HEK293 (cell line): ENCODE measurements at regions not wholly inside any gene's neighbourhood (a gene's known extent, or its start where the extent isn't known, plus 50 kb on each side); places are given as distances from the start of the nearest gene placed in this dataset.
"Not testable (repeated sequence)": the region's sequence is repeated elsewhere in the genome, so short reads cannot be mapped to it uniquely, and the experiment has no call there.

Experiments
- CTCF ChIA-PET: fragments of 350-600 bp; formaldehyde crosslinking; extraction: SDS; loops from one replicate; lab custom pipeline; 2021; ENCODE audit warnings: antibody characterized with exemption; lab: Yijun Ruan, JAX
- POLR2A ChIA-PET: fragments of 300-600 bp; formaldehyde crosslinking; extraction: SDS; loops from one replicate; lab custom pipeline; 2020; ENCODE audit warnings: antibody characterized with exemption, inconsistent platforms; lab: Yijun Ruan, JAX
- H3K27ac ChIP-seq: fragments of 200-500 bp; sonication (Bioruptor generic); 2 replicates; pipeline ENCODE4 v1.5.1; 2014; ENCODE audit warnings: low read depth, low read length, control low read depth, inconsistent platforms; ENCODE audit errors: extremely low read depth
- H3K36me3 ChIP-seq, 2 experiments: fragments of 200-500 bp in 1 of 2; sonication (Bioruptor generic) in 1 of 2; 1 replicate in 1 of 2; 2 replicates in 1 of 2; pipeline ENCODE4 v1.5.1; 2014 to 2017; ENCODE audit warnings: inconsistent platforms in 2 of 2, low read length in 2 of 2; ENCODE audit not compliant: control insufficient read depth in 2 of 2, insufficient read depth in 1 of 2
- H3K4me1 ChIP-seq: fragments of 200-500 bp; sonication (Bioruptor generic); 2 replicates; pipeline ENCODE4 v1.5.1; 2014; ENCODE audit warnings: mild to moderate bottlenecking, low read length, inconsistent platforms; ENCODE audit not compliant: control insufficient read depth, insufficient read depth
- H3K4me3 ChIP-seq: 2 replicates; pipeline ENCODE4 v1.5.1; 2011; ENCODE audit warnings: low read depth, mild to moderate bottlenecking, control low read depth, low read length, moderate library complexity
- H3K9me3 ChIP-seq: fragments of 200-500 bp; sonication (Bioruptor generic); 2 replicates; pipeline ENCODE4 v1.5.1; 2014; ENCODE audit warnings: low read depth, low read length, inconsistent platforms; ENCODE audit not compliant: control insufficient read depth, insufficient read depth
- BCL11A ChIP-seq: fragments of 450-650 bp; formaldehyde crosslinking; IDR thresholded peaks from 2 replicates; pipeline ENCODE4 v1.5.1; 2016; ENCODE audit warnings: low read depth, missing biosample characterization, missing genetic modification characterization
- IKZF3 ChIP-seq: fragments of 450-650 bp; IDR thresholded peaks from 2 replicates; pipeline ENCODE4 v1.5.0; 2018; ENCODE audit warnings: missing biosample characterization, mild to moderate bottlenecking, missing genetic modification characterization, moderate library complexity
- MYNN ChIP-seq: fragments of 450-650 bp; formaldehyde crosslinking; IDR thresholded peaks from 2 replicates; pipeline ENCODE4 v1.5.1; 2016; ENCODE audit warnings: missing biosample characterization, missing genetic modification characterization, borderline replicate concordance
- SETDB1 ChIP-seq: IDR thresholded peaks from one replicate; pipeline ENCODE4 v1.6.1; 2017; ENCODE audit warnings: mild to moderate bottlenecking, low read length, moderate library complexity, mixed read lengths; ENCODE audit not compliant: insufficient read length
- ZBTB8A ChIP-seq: fragments of 450-650 bp; formaldehyde crosslinking; IDR thresholded peaks from 2 replicates; pipeline ENCODE4 v1.5.1; 2016; ENCODE audit warnings: missing biosample characterization, missing genetic modification characterization
- ZNF211 ChIP-seq: fragments of 450-650 bp; formaldehyde crosslinking; IDR thresholded peaks from 2 replicates; pipeline ENCODE4 v1.5.1; 2016; ENCODE audit warnings: low read depth, missing biosample characterization, missing genetic modification characterization
- ZNF280D ChIP-seq: fragments of 450-650 bp; formaldehyde crosslinking; IDR thresholded peaks from 2 replicates; pipeline ENCODE4 v1.5.1; 2016; ENCODE audit warnings: missing biosample characterization, missing genetic modification characterization
- ZNF426 ChIP-seq: fragments of 450-650 bp; formaldehyde crosslinking; IDR thresholded peaks from 2 replicates; pipeline ENCODE4 v1.5.1; 2017; ENCODE audit warnings: missing biosample characterization, missing genetic modification characterization, mild to moderate bottlenecking, inconsistent platforms, moderate library complexity
- ZNF513 ChIP-seq: fragments of 450-650 bp; IDR thresholded peaks from 2 replicates; pipeline ENCODE4 v1.5.1; 2018; ENCODE audit warnings: missing biosample characterization, missing genetic modification characterization
- ZNF521 ChIP-seq: fragments of 450-650 bp; formaldehyde crosslinking; IDR thresholded peaks from 2 replicates; pipeline ENCODE4 v1.5.1; 2017; ENCODE audit warnings: missing biosample characterization, mild to moderate bottlenecking, missing genetic modification characterization
- ZNF558 ChIP-seq: fragments of 450-650 bp; formaldehyde crosslinking; IDR thresholded peaks from 2 replicates; pipeline ENCODE4 v1.5.1; 2016; ENCODE audit warnings: missing biosample characterization, missing genetic modification characterization
- ZNF571 ChIP-seq: fragments of 450-650 bp; formaldehyde crosslinking; IDR thresholded peaks from 2 replicates; pipeline ENCODE4 v1.5.0; 2017; ENCODE audit warnings: missing biosample characterization, missing genetic modification characterization
- ZNF785 ChIP-seq: fragments of 450-650 bp; formaldehyde crosslinking; IDR thresholded peaks from 2 replicates; pipeline ENCODE4 v1.5.1; 2016; ENCODE audit warnings: missing biosample characterization, missing genetic modification characterization
- ZSCAN16 ChIP-seq: fragments of 450-650 bp; formaldehyde crosslinking; IDR thresholded peaks from 2 replicates; pipeline ENCODE4 v1.5.1; 2016; ENCODE audit warnings: missing biosample characterization, missing genetic modification characterization
- ZSCAN23 ChIP-seq: fragments of 450-650 bp; formaldehyde crosslinking; IDR thresholded peaks from 2 replicates; pipeline ENCODE4 v1.5.1; 2016; ENCODE audit warnings: missing biosample characterization, missing genetic modification characterization
- TF ChIP-seq, protein P1 (sequence below): fragments of 450-650 bp; formaldehyde crosslinking; IDR thresholded peaks from 2 replicates; pipeline ENCODE4 v1.5.1; 2016; ENCODE audit warnings: missing biosample characterization, missing genetic modification characterization
- TF ChIP-seq, protein P2 (sequence below): fragments of 450-650 bp; IDR thresholded peaks from 2 replicates; pipeline ENCODE4 v1.5.1; 2018; ENCODE audit warnings: missing biosample characterization, mild to moderate bottlenecking, missing genetic modification characterization
- TF ChIP-seq, protein P3 (sequence below): fragments of 450-650 bp; formaldehyde crosslinking; IDR thresholded peaks from 2 replicates; pipeline ENCODE4 v1.5.1; 2017; ENCODE audit warnings: missing biosample characterization, missing genetic modification characterization

GRCh38 chr16:60788631-60789030, 1247.6 kb downstream of the CDH8 start:
- Histone ChIP-seq H3K4me3 (no peak overlapping the region), H3K27ac (no peak overlapping the region), H3K9me3 (no peaks in the 10 kb centered on the region), H3K36me3 (no peaks in the 10 kb centered on the region), H3K4me1 (no peaks in the 10 kb centered on the region)
- TF ChIP-seq ZNF426 (tag by site-specific recombination): no peak
- ChIA-PET CTCF (no interaction called here), POLR2A (no interaction called here)

- H3K9me3 ChIP-seq: no peaks in the 10 kb centered on the region
- no peaks in the 10 kb centered on the region for H3K36me3 ChIP-seq
- CTCF ChIA-PET: no interaction called here
- H3K27ac ChIP-seq: no peak overlapping the region
- no peak for TF ChIP-seq ZNF558 (tag by site-specific recombination)
- TF ChIP-seq, protein P1, sequence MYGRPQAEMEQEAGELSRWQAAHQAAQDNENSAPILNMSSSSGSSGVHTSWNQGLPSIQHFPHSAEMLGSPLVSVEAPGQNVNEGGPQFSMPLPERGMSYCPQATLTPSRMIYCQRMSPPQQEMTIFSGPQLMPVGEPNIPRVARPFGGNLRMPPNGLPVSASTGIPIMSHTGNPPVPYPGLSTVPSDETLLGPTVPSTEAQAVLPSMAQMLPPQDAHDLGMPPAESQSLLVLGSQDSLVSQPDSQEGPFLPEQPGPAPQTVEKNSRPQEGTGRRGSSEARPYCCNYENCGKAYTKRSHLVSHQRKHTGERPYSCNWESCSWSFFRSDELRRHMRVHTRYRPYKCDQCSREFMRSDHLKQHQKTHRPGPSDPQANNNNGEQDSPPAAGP (tag by site-specific recombination): no peak
- no peak for TF ChIP-seq ZNF211
- no peak for TF ChIP-seq ZNF521
- no peak for TF ChIP-seq ZNF785 (tag by site-specific recombination)
- TF ChIP-seq BCL11A: no peak
- TF ChIP-seq ZSCAN16: no peak
- TF ChIP-seq SETDB1: no peak
- TF ChIP-seq, protein P2, sequence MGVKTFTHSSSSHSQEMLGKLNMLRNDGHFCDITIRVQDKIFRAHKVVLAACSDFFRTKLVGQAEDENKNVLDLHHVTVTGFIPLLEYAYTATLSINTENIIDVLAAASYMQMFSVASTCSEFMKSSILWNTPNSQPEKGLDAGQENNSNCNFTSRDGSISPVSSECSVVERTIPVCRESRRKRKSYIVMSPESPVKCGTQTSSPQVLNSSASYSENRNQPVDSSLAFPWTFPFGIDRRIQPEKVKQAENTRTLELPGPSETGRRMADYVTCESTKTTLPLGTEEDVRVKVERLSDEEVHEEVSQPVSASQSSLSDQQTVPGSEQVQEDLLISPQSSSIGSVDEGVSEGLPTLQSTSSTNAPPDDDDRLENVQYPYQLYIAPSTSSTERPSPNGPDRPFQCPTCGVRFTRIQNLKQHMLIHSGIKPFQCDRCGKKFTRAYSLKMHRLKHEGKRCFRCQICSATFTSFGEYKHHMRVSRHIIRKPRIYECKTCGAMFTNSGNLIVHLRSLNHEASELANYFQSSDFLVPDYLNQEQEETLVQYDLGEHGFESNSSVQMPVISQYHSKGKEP (tag by site-specific recombination): no peak
- TF ChIP-seq ZSCAN23 (tag by site-specific recombination): no peak
- POLR2A ChIA-PET: no interaction called here
- H3K4me1 ChIP-seq: no peaks in the 10 kb centered on the region
- H3K4me3 ChIP-seq: no peak overlapping the region
These were observed 1260.0 kb downstream of the CDH8 start for GRCh38 chr16:60776281-60776680.

GRCh38 chr16:60771138-60771537, 1265.1 kb downstream of the CDH8 start:
- Histone ChIP-seq H3K9me3 (no peaks in the 10 kb centered on the region), H3K4me1 (no peaks in the 10 kb centered on the region), H3K27ac (no peak overlapping the region), H3K36me3 (no peaks in the 10 kb centered on the region), H3K4me3 (no peak overlapping the region)
- no peak for TF ChIP-seq ZNF513 (tag by site-specific recombination)
- TF ChIP-seq, protein P3, sequence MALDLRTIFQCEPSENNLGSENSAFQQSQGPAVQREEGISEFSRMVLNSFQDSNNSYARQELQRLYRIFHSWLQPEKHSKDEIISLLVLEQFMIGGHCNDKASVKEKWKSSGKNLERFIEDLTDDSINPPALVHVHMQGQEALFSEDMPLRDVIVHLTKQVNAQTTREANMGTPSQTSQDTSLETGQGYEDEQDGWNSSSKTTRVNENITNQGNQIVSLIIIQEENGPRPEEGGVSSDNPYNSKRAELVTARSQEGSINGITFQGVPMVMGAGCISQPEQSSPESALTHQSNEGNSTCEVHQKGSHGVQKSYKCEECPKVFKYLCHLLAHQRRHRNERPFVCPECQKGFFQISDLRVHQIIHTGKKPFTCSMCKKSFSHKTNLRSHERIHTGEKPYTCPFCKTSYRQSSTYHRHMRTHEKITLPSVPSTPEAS: no peak
- TF ChIP-seq ZNF280D (tag by site-specific recombination): no peak
- no peak for TF ChIP-seq ZBTB8A (tag by site-specific recombination)
- TF ChIP-seq ZNF571 (tag by site-specific recombination): no peak
- no peak for TF ChIP-seq IKZF3
- no peak for TF ChIP-seq MYNN (tag by site-specific recombination)
- ChIA-PET POLR2A (no interaction called here), CTCF (no interaction called here)

DNA sequence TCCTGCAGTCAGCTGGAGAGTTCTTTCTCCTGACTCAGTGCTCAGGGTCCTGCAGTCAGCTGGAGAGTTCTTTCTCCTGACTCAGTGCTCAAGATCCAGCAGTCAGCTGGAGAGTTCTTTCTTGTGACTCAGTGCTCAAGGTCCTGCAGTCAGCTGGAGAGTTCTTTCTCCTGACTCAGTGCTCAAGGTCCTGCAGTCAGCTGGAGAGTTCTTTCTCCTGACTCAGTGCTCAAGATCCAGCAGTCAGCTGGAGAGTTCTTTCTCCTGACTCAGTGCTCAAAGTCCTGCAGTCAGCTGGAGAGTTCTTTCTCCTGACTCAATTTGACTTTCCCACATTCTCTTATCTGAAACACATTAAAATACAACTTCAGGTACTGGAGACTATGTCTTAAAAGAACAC, 1265.9 kb downstream of the CDH8 start:
- H3K4me3 ChIP-seq, H3K9me3 ChIP-seq, CTCF ChIA-PET, H3K27ac ChIP-seq, H3K4me1 ChIP-seq, POLR2A ChIA-PET, H3K36me3 ChIP-seq: not testable (repeated sequence)
